GM18909 (cell line): ENCODE measurements at regions not wholly inside any gene's neighbourhood (a gene's known extent, or its start where the extent isn't known, plus 50 kb on each side); places are given as distances from the start of the nearest gene placed in this dataset.

ENCODE experiments used
- ATAC-seq: cut with Tn5 transposase; IDR thresholded peaks from one replicate; pipeline ENCODE4 v1.9.1; 2021; ENCODE audit warnings: mild to moderate bottlenecking; ENCODE audit not compliant: unreplicated experiment, poor library complexity

GRCh38 chr1:84090447-84091245, 53.4 kb upstream of the PRKACB start:
- ATAC-seq: peak; percentile 77

DNA sequence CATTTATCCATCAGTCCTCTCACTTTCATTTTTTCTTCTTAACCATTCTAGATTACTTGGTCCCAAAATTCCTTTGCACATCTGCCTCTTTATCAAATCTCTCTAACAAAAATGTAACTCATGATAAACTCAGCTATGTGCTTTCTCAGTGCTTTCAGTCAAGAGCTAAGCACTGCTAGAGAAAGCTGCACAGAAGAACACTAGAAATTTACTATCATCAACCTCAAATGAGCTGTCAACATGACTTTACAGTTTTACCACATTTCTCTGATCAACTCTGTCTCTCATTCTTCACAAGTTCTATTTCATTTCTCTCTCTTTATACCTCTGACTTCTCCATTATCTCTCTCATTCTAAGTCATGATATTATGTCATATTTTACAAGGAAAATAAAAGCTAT, 54.2 kb upstream of the PRKACB start:
- ATAC-seq: no peak

DNA sequence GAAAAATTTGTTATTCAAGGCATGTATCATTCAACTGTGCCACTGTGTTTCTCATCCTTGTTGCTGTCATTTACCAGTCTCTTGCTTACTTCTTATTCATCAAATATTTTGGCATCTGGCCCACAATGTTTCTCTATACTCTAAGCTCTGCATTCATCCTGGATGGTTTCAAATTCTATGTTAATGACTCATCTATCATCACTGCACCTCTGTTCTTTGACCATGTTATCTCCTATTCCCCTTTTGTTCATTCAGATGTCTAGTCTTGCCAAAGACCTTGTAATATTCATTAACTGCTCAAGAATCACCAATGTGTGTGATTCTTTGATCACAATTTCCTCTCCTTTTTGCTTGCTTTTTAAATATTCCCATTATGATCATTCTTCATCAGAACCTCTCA, 54.6 kb upstream of the PRKACB start:
- no peak for ATAC-seq

DNA sequence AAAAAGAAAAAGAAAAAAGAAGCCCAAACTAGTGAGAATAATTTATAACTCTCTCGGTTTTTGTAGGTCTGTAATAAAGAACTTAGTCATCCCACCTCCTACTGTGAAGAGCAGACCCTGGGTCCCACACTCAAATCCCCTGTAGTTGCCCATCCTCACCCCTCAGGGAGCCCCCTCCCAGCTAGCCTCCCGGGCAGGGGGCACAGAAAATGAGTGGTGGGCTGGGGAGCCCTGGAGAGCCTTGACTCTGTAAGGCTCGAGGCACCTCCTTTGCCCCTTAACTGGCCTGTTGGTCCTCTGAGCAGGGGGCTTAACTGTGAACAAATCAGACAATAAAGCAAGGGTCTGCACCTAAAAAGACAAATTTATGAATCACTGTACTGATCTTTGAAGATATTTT, 57.5 kb upstream of the PRKACB start:
- ATAC-seq: no peak

DNA sequence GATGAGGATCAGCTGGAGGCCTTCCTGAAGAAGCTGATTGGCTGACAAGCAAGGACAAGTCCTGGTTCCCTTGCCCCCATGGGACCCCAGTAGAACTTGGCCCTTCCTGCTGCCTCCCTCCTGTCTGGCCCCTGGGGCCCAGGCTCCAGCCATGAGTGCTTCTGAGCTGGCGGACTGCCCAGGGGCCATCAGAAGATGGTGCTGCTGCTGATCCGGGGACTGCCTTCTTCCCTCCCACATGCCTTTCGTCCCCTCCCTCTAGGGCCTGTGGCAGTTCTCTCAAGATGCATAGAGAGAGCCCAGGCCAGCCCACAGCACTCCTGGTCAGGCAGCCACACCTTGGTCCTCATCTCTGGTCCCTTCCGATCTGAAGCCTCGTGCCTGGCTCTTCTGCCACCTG, 57.9 kb upstream of the PRKACB start:
- no peak for ATAC-seq

- ATAC-seq: no peak
These were observed 60.8 kb upstream of the PRKACB start for GRCh38 chr1:84083307-84083706.

- no peak for ATAC-seq
These were observed 65.2 kb upstream of the PRKACB start for GRCh38 chr1:84078842-84079202.

GRCh38 chr1:84078108-84078841, 65.8 kb upstream of the PRKACB start:
- peak; percentile 45 for ATAC-seq

DNA sequence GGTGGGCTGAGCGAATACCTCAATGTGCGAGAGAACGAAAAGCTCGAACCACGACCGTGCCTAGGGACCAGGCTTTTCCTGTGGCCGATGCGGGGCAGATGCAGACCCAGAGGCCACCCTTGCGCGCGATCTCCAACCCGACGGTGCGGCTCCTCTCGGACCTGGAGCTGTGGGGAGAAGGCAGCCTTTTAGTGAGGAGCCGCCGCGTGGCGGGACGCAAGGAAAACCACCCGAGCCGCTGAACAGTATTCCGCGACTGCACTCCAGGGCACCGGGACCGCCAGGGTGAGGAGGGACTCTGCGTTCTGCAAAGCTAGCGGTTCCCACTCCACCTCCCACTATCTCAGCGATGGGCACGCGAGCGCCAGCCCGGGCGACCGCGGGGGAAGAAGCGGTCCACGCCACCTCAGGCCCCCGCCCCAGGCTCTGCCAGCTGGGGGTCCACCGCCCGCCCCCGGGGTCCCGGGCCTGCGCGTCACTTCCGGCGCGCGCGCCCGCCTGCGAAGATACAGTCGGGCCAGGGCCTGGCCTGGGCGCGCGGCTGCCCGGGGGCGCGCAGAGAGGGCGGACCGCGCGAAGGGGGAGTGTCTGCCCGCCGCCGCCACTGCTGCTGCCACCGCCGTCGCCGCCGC, 66.5 kb upstream of the PRKACB start:
- ATAC-seq: peak; percentile 93

GRCh38 chr1:84073266-84073665, 70.8 kb upstream of the PRKACB start:
- no peak for ATAC-seq

- no peak for ATAC-seq
These were observed 70.4 kb upstream of the TTLL7 start for GRCh38 chr1:84069236-84069845.

- no peak for ATAC-seq
These were observed 63.6 kb upstream of the TTLL7 start for GRCh38 chr1:84062496-84062895.

DNA sequence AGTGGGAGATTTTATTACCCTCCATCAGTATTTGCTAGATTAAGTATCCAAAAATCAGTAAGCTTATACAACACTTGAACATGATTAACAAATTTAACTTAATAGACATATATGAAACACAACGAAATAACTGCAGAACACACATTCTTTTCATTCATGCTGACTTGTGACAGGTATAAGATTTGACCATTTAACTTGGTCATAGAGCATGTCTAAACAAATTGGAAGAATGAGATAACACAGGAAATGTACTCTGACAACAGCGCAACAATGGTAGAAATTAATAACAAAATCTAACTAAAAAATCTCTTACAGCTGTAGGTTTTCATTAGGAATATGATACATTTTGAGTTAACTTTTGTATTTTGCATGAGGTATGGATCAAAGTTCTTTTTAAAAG, 62.4 kb upstream of the TTLL7 start:
- ATAC-seq: no peak

DNA sequence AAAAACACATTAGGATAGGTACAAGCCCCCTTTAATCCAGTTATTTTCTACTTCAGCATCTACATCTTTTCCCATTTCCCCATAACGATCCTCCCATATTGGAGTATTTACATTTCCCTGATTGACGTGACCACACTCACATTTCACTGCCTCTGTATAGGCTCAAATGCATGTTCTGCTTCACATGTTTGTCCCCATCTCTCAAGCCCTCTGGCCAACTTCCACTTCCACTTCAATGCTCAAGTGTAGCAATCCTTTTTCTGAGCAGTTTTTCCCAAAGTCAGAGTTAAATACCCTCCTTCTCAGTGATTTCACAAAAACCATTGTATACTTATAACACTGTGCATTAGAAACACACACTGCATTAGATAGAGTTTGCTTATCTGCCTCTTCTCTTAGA, 61.8 kb upstream of the TTLL7 start:
- ATAC-seq: no peak

DNA sequence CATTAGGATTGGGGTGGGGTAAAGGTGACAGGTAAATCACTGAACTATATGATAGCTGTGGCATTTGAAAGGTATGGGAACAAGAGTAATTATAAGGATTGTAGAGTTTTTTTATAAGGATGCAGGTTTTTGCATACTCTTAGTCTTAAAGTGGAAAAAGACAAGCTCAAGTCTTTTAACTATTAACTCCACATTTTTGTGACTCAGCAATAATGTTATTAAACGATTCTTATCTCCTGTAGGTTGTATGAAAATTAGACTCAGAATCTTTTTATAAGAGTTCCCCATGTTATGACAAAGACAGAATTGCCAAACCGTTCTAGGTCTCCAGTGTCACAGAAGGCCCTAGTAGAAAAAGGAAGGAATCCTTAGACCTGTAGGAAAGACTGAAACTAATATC, 49.9 kb upstream of the TTLL7 start:
- no peak for ATAC-seq
